ENCODE measurements at regions not wholly inside any gene's neighbourhood (a gene's known extent, or its start where the extent isn't known, plus 50 kb on each side); places are given as distances from the start of the nearest gene placed in this dataset.

DNA sequence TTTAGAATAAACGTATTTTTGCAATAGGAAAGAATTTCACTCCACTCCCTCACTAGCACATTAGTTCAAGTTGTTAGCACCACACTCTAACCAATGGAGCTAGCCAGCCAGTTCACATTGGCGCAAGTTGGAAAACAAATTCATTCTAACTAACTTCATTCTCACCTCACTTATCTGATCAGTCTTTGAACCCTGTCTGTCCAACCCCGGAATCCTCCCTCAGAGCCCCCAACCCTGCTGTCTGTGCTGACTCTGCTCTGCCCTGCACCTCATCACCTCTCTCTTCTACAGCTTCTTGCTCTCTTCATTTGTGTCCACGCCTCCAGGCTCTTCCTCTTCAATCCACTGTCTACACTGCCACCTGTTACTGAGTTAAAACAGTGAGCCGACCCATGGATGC lies 356.5 kb downstream of the IRS1 start:
- no peak for TF ChIP-seq EZH2 (IDR thresholded peaks at IDR 0.05; ENCODE audit: insufficient read depth, poor library complexity, severe bottlenecking)
- no peak for TF ChIP-seq EZH2phosphoT487 (IDR thresholded peaks at IDR 0.05; ENCODE audit: insufficient read depth, low read depth)

All from GM23248 (cell line).